K562 (cell line): ENCODE measurements at regions not wholly inside any gene's neighbourhood (a gene's known extent, or its start where the extent isn't known, plus 50 kb on each side); places are given as distances from the start of the nearest gene placed in this dataset.
A peak's percentile ranks its signal among the peaks of the same experiment; 100 is the strongest.

Experiments used
- ATAC-seq: fragments of 200-7000 bp; cut with Tn5 transposase; 3 replicates; pipeline ENCODE4 v1.9.1; 2020; ENCODE audit warnings: moderate library complexity
- BruUV-seq: library from RNA; stranded (reverse); fragments of 400-500 nt; replicated peaks from 2 replicates; lab custom pipeline; 2021; lab: Mats Ljungman, UMichigan
- CTCF ChIA-PET: fragments of 300-600 bp; formaldehyde crosslinking; extraction: SDS; loops from one replicate; lab custom pipeline; 2021; ENCODE audit warnings: low intra/inter-chr PET ratio; lab: Yijun Ruan, JAX
- POLR2A ChIA-PET: fragments of 300-600, 350-650 bp; sonication (Branson Sonifier 250); formaldehyde crosslinking; extraction: SDS; loops from one replicate; lab custom pipeline; 2021; ENCODE audit warnings: antibody characterized with exemption, inconsistent platforms; lab: Yijun Ruan, JAX
- DNase-seq, 4 experiments: peaks; one replicate each; pipeline versions ENCODE4 v3.0.0 to v3.0.0-alpha.2; 2011 to 2018; ENCODE audit warnings: low spot score in 3 of 4, mixed read lengths in 3 of 4; ENCODE audit errors: extremely low read depth in 1 of 4
- FAIRE-seq: peaks from 2 replicates; lab custom pipeline; 2011; peaks lifted over from hg19 to GRCh38; lab: Jason Lieb, UNC
- H2AFZ ChIP-seq: 2 replicates; pipeline ENCODE4 v1.6.0; 2011; ENCODE audit warnings: low read depth, low read length, control low read depth, inconsistent platforms
- H3K27ac ChIP-seq: fragments of 200-600 bp; 3 replicates; pipeline ENCODE4 v1.8.0; 2011; ENCODE audit warnings: low read depth, mild to moderate bottlenecking, control low read depth, inconsistent platforms, low read length, moderate library complexity, mixed read lengths; ENCODE audit errors: extremely low read depth
- H3K27me3 ChIP-seq, 2 experiments: fragments of 300-600 bp in 1 of 2; 2 replicates in 1 of 2; 3 replicates in 1 of 2; pipeline versions ENCODE4 v1.6.0 to v1.8.0; 2011; ENCODE audit warnings: inconsistent platforms in 2 of 2, low read length in 2 of 2, mild to moderate bottlenecking in 1 of 2, mixed read lengths in 1 of 2, moderate library complexity in 1 of 2; ENCODE audit not compliant: control insufficient read depth in 2 of 2, insufficient read depth in 2 of 2
- H3K36me3 ChIP-seq: fragments of 300-600 bp; 3 replicates; pipeline ENCODE4 v1.8.0; 2011; ENCODE audit warnings: mild to moderate bottlenecking, low read length, inconsistent platforms; ENCODE audit not compliant: control insufficient read depth, insufficient read depth
- H3K4me1 ChIP-seq, 2 experiments: fragments of 200-600 bp in 1 of 2; replicated peaks in 1 of 2; 2 replicates in 1 of 2; 3 replicates in 1 of 2; pipeline versions ENCODE4 v1.5.1 to v1.8.0; 2011; ENCODE audit warnings: inconsistent platforms in 2 of 2, low read length in 2 of 2, mild to moderate bottlenecking in 1 of 2, mixed read lengths in 1 of 2, moderate library complexity in 1 of 2; ENCODE audit not compliant: control insufficient read depth in 2 of 2, insufficient read depth in 2 of 2
- H3K4me2 ChIP-seq: 2 replicates; pipeline ENCODE4 v1.6.1; 2011; ENCODE audit warnings: low read length, control low read depth, inconsistent platforms, mixed read lengths; ENCODE audit not compliant: insufficient read depth
- H3K4me3 ChIP-seq: fragments of 200-600 bp; sonication (generic), shearing (Covaris generic); 2 replicates; pipeline ENCODE4 v1.5.1; 2016; ENCODE audit warnings: control low read depth, inconsistent platforms
- H3K79me2 ChIP-seq: fragments of 200-600 bp; 3 replicates; pipeline ENCODE4 v1.8.0; 2011; ENCODE audit warnings: low read length, inconsistent platforms; ENCODE audit not compliant: control insufficient read depth, insufficient read depth
- H3K9ac ChIP-seq, 2 experiments: 2 replicates each; pipeline versions ENCODE4 v1.6.0 to v1.6.1; 2011; ENCODE audit warnings: low read depth in 2 of 2, low read length in 2 of 2, control low read depth in 1 of 2, inconsistent platforms in 1 of 2, mild to moderate bottlenecking in 1 of 2, mixed read lengths in 1 of 2; ENCODE audit not compliant: insufficient read depth in 1 of 2
- H3K9me1 ChIP-seq: one replicate; pipeline ENCODE4 v1.6.0; 2011; ENCODE audit warnings: inconsistent platforms, mild to moderate bottlenecking, low read length, moderate library complexity; ENCODE audit not compliant: control insufficient read depth, insufficient read depth
- H3K9me3 ChIP-seq: replicated peaks from 2 replicates; pipeline ENCODE4 v1.5.1; 2011; ENCODE audit warnings: low read depth, low read length, inconsistent platforms; ENCODE audit not compliant: control insufficient read depth, insufficient read depth
- H4K20me1 ChIP-seq: replicated peaks from 2 replicates; pipeline ENCODE4 v1.6.1; 2011; ENCODE audit warnings: low read length, inconsistent platforms, mixed read lengths; ENCODE audit not compliant: control insufficient read depth, insufficient read depth
- BCOR ChIP-seq: fragments of 450-650 bp; IDR thresholded peaks from 2 replicates; pipeline ENCODE4 v1.6.1; 2016
- GTF2E2 ChIP-seq: fragments of 200-800 bp; sonication (Bioruptor generic); IDR thresholded peaks from 2 replicates; pipeline ENCODE4 v1.6.1; 2016; ENCODE audit warnings: missing genetic modification characterization, missing compliant biosample characterization
- HCFC1 ChIP-seq: IDR thresholded peaks from 2 replicates; pipeline ENCODE4 v1.6.1; 2012; ENCODE audit warnings: low read depth, low read length, improper control_type of control experiment
- MEIS2 ChIP-seq: fragments of 450-650 bp; IDR thresholded peaks from 2 replicates; pipeline ENCODE4 v1.6.1; 2014; ENCODE audit warnings: mild to moderate bottlenecking; ENCODE audit not compliant: partially characterized antibody
- NCOA2 ChIP-seq, 2 experiments: fragments of 450-650 bp; IDR thresholded peaks; 2 replicates each; pipeline ENCODE4 v1.6.1; 2018; ENCODE audit warnings: mild to moderate bottlenecking in 2 of 2, moderate library complexity in 1 of 2; ENCODE audit not compliant: partially characterized antibody in 2 of 2
- PCBP1 ChIP-seq: fragments of 200-400 bp; formaldehyde crosslinking; IDR thresholded peaks from 2 replicates; pipeline ENCODE4 v1.6.1; 2018; ENCODE audit warnings: mild to moderate bottlenecking, low read depth, low read length; ENCODE audit not compliant: poor library complexity, severe bottlenecking
- ZKSCAN3 ChIP-seq: fragments of 250-450 bp; sonication (Bioruptor Pico); IDR thresholded peaks from 2 replicates; pipeline ENCODE4 v1.4.0; 2020
- ZNF507 ChIP-seq: conservative IDR thresholded peaks from 2 replicates; pipeline ENCODE4 v1.6.1; 2017; ENCODE audit warnings: missing genetic modification characterization, missing compliant biosample characterization
- ZNF696 ChIP-seq: fragments of 250-450 bp; sonication (Bioruptor Pico); conservative IDR thresholded peaks from 2 replicates; pipeline ENCODE4 v1.4.0; 2020; ENCODE audit warnings: mild to moderate bottlenecking, moderate library complexity
- WGBS: fragments of 100-300 bp; shearing (Covaris generic); methylation state at CpG from one replicate; pipeline ENCODE4 v1.1.6; 2016; ENCODE audit warnings: low coverage, mixed read lengths; ENCODE audit not compliant: insufficient coverage; ENCODE audit errors: missing lambda C conversion rate; 5-methylcytosine and 5-hydroxymethylcytosine counted together
- in situ Hi-C: fragments of 300-500 bp; cut with MboI; formaldehyde crosslinking; loops from 4 replicates; pipeline ENCODE4 v1.15.0; 2018; ENCODE audit warnings: inconsistent platforms, mixed read lengths
- intact Hi-C: fragments of 100-400 bp; cut with micrococcal nuclease; formaldehyde crosslinking; loops from 2 replicates; pipeline ENCODE4 v1.14.2; 2022
- TF ChIP-seq, protein P1 (sequence below): fragments of 250-450 bp; sonication (Bioruptor Pico); IDR thresholded peaks from 2 replicates; pipeline ENCODE4 v1.9.0; 2021; ENCODE audit warnings: mild to moderate bottlenecking, inconsistent platforms
- TF ChIP-seq, protein P2 (sequence below), 2 experiments: IDR thresholded peaks in 1 of 2; conservative IDR thresholded peaks in 1 of 2; 2 replicates each; pipeline ENCODE4 v1.6.1; 2016; ENCODE audit warnings: low read depth in 2 of 2, mild to moderate bottlenecking in 1 of 2, missing compliant biosample characterization in 1 of 2, missing genetic modification characterization in 1 of 2, moderate library complexity in 1 of 2
- TF ChIP-seq, protein P3 (sequence below): fragments of 450-650 bp; IDR thresholded peaks from 2 replicates; pipeline ENCODE4 v1.6.1; 2016
- TF ChIP-seq, protein P4 (sequence below): fragments of 450-650 bp; IDR thresholded peaks from 2 replicates; pipeline ENCODE4 v1.6.1; 2016; ENCODE audit warnings: mild to moderate bottlenecking

DNA sequence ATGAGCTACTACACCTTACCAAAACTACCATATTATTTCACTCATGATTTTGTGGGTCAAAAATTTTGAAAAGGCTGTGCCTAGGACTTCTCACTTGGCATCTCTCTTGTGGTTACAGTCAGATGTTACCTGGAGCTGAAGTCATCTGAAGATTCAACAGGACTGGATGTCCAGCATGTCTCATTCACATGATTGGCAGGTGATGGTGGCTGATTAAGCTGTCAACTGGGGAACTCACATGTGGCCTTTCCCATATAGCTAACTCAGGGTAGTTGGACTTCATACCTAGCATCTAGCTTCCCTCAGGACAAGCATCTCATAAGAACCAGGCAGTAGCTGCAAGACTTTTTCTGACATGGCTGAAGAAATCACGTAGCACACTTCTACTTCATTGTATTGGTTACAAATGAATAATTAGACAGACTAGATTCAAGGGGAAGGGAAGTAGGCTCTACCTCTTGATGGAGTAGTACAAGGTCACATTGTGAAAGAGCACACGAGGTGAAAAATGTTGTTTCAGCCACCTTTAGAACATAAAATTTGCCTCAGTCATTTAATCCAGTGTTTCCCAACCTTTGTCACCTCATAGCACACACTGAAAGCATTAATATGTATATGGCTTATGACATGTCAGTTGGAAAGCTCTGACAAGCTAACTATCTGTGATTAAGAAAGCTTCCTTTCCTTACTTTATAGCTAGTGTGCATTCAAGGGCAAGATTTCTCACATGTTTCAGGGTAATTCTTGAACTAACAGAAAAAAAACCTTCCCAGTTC lies 68.0 kb upstream of the PTGFRN start:
- H3K9me1 ChIP-seq: no peaks in the 10 kb centered on the region
- no peaks in the 10 kb centered on the region for H4K20me1 ChIP-seq
- POLR2A ChIA-PET: interaction anchor here (0.6 to 1.6 kb wide), 9 partner anchors 9 to 267 kb away, joined by 3 to 5 read pairs (median 3); no protein-coding TSS in a partner anchor
- H3K4me3 ChIP-seq: no peak overlapping the region
- in situ Hi-C loops: no loop called here
- H3K36me3 ChIP-seq: no peaks in the 10 kb centered on the region
- peak overlapping the region; percentile 51; the same call in 1 of the 2 replicates for H2AFZ ChIP-seq
- H3K4me2 ChIP-seq: no peak overlapping the region
- no peaks in the 10 kb centered on the region for H3K9me3 ChIP-seq
- DNase-seq: no peak
- CTCF ChIA-PET: interaction anchor here (1.4 kb wide), 1 partner anchor 213 kb away, joined by 5 read pairs; no protein-coding TSS in a partner anchor
- ATAC-seq: no peak
- H3K4me1 ChIP-seq: peaks cover 5 to 18% of the 10 kb centered on the region in 2 experiments
- H3K79me2 ChIP-seq: no peaks in the 10 kb centered on the region
- no TSS peak for BruUV-seq
- 24% methylated on average over 2 of the region's 2 CpGs for WGBS
- no peaks in the 10 kb centered on the region for H3K27me3 ChIP-seq
- H3K27ac ChIP-seq: no peak overlapping the region
- no peak overlapping the region for H3K9ac ChIP-seq
- FAIRE-seq: no peak
- intact Hi-C loops: no loop called here
- TF ChIP-seq NCOA2 (IDR thresholded peaks at IDR 0.05; ENCODE audit: partially characterized antibody in 2 of 2) (no peak), BCOR (no peak), ZNF507 (tag) (no peak), PCBP1 (no peak), GTF2E2 (tag) (no peak), HCFC1 (no peak), MEIS2 (peak; percentile 51), ZKSCAN3 (CRISPR knock-in tag) (no peak), ZNF696 (CRISPR knock-in tag) (no peak)
- TF ChIP-seq, protein P1, sequence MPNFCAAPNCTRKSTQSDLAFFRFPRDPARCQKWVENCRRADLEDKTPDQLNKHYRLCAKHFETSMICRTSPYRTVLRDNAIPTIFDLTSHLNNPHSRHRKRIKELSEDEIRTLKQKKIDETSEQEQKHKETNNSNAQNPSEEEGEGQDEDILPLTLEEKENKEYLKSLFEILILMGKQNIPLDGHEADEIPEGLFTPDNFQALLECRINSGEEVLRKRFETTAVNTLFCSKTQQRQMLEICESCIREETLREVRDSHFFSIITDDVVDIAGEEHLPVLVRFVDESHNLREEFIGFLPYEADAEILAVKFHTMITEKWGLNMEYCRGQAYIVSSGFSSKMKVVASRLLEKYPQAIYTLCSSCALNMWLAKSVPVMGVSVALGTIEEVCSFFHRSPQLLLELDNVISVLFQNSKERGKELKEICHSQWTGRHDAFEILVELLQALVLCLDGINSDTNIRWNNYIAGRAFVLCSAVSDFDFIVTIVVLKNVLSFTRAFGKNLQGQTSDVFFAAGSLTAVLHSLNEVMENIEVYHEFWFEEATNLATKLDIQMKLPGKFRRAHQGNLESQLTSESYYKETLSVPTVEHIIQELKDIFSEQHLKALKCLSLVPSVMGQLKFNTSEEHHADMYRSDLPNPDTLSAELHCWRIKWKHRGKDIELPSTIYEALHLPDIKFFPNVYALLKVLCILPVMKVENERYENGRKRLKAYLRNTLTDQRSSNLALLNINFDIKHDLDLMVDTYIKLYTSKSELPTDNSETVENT (CRISPR knock-in tag): no peak
- TF ChIP-seq, protein P2, sequence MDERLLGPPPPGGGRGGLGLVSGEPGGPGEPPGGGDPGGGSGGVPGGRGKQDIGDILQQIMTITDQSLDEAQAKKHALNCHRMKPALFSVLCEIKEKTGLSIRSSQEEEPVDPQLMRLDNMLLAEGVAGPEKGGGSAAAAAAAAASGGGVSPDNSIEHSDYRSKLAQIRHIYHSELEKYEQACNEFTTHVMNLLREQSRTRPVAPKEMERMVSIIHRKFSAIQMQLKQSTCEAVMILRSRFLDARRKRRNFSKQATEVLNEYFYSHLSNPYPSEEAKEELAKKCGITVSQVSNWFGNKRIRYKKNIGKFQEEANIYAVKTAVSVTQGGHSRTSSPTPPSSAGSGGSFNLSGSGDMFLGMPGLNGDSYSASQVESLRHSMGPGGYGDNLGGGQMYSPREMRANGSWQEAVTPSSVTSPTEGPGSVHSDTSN (CRISPR knock-in tag; IDR thresholded peaks at IDR 0.05; ENCODE audit: low read depth): no peak
- TF ChIP-seq, protein P2 (tag; conservative IDR thresholded peaks at IDR 0.05; ENCODE audit: low read depth): peak; percentile 51
- TF ChIP-seq, protein P3, sequence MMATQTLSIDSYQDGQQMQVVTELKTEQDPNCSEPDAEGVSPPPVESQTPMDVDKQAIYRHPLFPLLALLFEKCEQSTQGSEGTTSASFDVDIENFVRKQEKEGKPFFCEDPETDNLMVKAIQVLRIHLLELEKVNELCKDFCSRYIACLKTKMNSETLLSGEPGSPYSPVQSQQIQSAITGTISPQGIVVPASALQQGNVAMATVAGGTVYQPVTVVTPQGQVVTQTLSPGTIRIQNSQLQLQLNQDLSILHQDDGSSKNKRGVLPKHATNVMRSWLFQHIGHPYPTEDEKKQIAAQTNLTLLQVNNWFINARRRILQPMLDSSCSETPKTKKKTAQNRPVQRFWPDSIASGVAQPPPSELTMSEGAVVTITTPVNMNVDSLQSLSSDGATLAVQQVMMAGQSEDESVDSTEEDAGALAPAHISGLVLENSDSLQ: peak; percentile 89
- TF ChIP-seq, protein P4, sequence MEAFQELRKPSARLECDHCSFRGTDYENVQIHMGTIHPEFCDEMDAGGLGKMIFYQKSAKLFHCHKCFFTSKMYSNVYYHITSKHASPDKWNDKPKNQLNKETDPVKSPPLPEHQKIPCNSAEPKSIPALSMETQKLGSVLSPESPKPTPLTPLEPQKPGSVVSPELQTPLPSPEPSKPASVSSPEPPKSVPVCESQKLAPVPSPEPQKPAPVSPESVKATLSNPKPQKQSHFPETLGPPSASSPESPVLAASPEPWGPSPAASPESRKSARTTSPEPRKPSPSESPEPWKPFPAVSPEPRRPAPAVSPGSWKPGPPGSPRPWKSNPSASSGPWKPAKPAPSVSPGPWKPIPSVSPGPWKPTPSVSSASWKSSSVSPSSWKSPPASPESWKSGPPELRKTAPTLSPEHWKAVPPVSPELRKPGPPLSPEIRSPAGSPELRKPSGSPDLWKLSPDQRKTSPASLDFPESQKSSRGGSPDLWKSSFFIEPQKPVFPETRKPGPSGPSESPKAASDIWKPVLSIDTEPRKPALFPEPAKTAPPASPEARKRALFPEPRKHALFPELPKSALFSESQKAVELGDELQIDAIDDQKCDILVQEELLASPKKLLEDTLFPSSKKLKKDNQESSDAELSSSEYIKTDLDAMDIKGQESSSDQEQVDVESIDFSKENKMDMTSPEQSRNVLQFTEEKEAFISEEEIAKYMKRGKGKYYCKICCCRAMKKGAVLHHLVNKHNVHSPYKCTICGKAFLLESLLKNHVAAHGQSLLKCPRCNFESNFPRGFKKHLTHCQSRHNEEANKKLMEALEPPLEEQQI: no peak
